ENCODE measurements at regions not wholly inside any gene's neighbourhood (a gene's known extent, or its start where the extent isn't known, plus 50 kb on each side); places are given as distances from the start of the nearest gene placed in this dataset.
"Not testable (repeated sequence)": the region's sequence is repeated elsewhere in the genome, so short reads cannot be mapped to it uniquely, and the experiment has no call there.

GRCh38 chr13:85608255-85608829 is 190.9 kb downstream of the SLITRK6 start:
- DNase-seq (ENCODE audit: low read depth in 2 of 3, low spot score in 2 of 3) = no peak

GRCh38 chr13:85603735-85604134 is 195.5 kb downstream of the SLITRK6 start:
- DNase-seq (ENCODE audit: low read depth in 2 of 3, low spot score in 2 of 3) = no peak

- no peak for DNase-seq (ENCODE audit: low read depth in 2 of 3, low spot score in 2 of 3)
Measured at GRCh38 chr13:85601526-85601925, 197.7 kb downstream of the SLITRK6 start.

- DNase-seq (ENCODE audit: low read depth in 2 of 3, low spot score in 2 of 3) = no peak
Measured at GRCh38 chr13:85597790-85598500, 201.3 kb downstream of the SLITRK6 start.

- no peak for DNase-seq (ENCODE audit: low read depth in 2 of 3, low spot score in 2 of 3)
Measured at GRCh38 chr13:85592211-85592610, 207.0 kb downstream of the SLITRK6 start.

GRCh38 chr13:85590231-85590931 is 208.8 kb downstream of the SLITRK6 start:
- DNase-seq (ENCODE audit: low read depth in 2 of 3, low spot score in 2 of 3) = no peak

- no peak for DNase-seq (ENCODE audit: low read depth in 2 of 3, low spot score in 2 of 3)
Measured at GRCh38 chr13:85589021-85589420, 210.2 kb downstream of the SLITRK6 start.

GRCh38 chr13:85588359-85588758 is 210.9 kb downstream of the SLITRK6 start:
- DNase-seq (ENCODE audit: low read depth in 2 of 3, low spot score in 2 of 3) = no peak

GRCh38 chr13:85586856-85587255 is 212.4 kb downstream of the SLITRK6 start:
- no peak for DNase-seq (ENCODE audit: low read depth in 2 of 3, low spot score in 2 of 3)

GRCh38 chr13:85586422-85586831 is 212.8 kb downstream of the SLITRK6 start:
- no peak for DNase-seq (ENCODE audit: low read depth in 2 of 3, low spot score in 2 of 3)

- no peak for DNase-seq (ENCODE audit: low read depth in 2 of 3, low spot score in 2 of 3)
Measured at GRCh38 chr13:85582890-85583289, 216.3 kb downstream of the SLITRK6 start.

GRCh38 chr13:85575110-85575509 is 224.1 kb downstream of the SLITRK6 start:
- DNase-seq (ENCODE audit: low read depth in 2 of 3, low spot score in 2 of 3) = no peak

GRCh38 chr13:85567909-85568308 is 231.3 kb downstream of the SLITRK6 start:
- no peak for DNase-seq (ENCODE audit: low read depth in 2 of 3, low spot score in 2 of 3)

- no peak for DNase-seq (ENCODE audit: low read depth in 2 of 3, low spot score in 2 of 3)
Measured at GRCh38 chr13:85565652-85566051, 233.6 kb downstream of the SLITRK6 start.

- DNase-seq (ENCODE audit: low read depth in 2 of 3, low spot score in 2 of 3) = no peak
Measured at GRCh38 chr13:85564598-85564997, 234.6 kb downstream of the SLITRK6 start.

- no peak for DNase-seq (ENCODE audit: low read depth in 2 of 3, low spot score in 2 of 3)
Measured at GRCh38 chr13:85562282-85562681, 236.9 kb downstream of the SLITRK6 start.

- no peak for DNase-seq (ENCODE audit: low read depth in 2 of 3, low spot score in 2 of 3)
Measured at GRCh38 chr13:85557691-85558467, 241.3 kb downstream of the SLITRK6 start.

- no peak for DNase-seq (ENCODE audit: low read depth in 2 of 3, low spot score in 2 of 3)
Measured at GRCh38 chr13:85551012-85551411, 248.2 kb downstream of the SLITRK6 start.

- no peak for DNase-seq (ENCODE audit: low read depth in 2 of 3, low spot score in 2 of 3)
Measured at GRCh38 chr13:85549819-85550218, 249.4 kb downstream of the SLITRK6 start.

- DNase-seq (ENCODE audit: low read depth in 2 of 3, low spot score in 2 of 3) = not testable (repeated sequence)
Measured at GRCh38 chr13:85548845-85549244, 250.4 kb downstream of the SLITRK6 start.

GRCh38 chr13:85545771-85546170 is 253.4 kb downstream of the SLITRK6 start:
- no peak for DNase-seq (ENCODE audit: low read depth in 2 of 3, low spot score in 2 of 3)

- no peak for DNase-seq (ENCODE audit: low read depth in 2 of 3, low spot score in 2 of 3)
Measured at GRCh38 chr13:85544756-85545155, 254.5 kb downstream of the SLITRK6 start.
